ENCODE measurements at regions not wholly inside any gene's neighbourhood (a gene's known extent, or its start where the extent isn't known, plus 50 kb on each side); places are given as distances from the start of the nearest gene placed in this dataset.
A peak's percentile ranks its signal among the peaks of the same experiment; 100 is the strongest.

GRCh38 chr13:39208636-39209035, 170.4 kb downstream of the NHLRC3 start:
- Histone ChIP-seq H3K27ac (peak overlapping the region in 1 of 2 donors; percentile 28), H3K9me3 (no peaks in the 10 kb centered on the region), H3K4me1 (no peaks in the 10 kb centered on the region), H3K36me3 (no peaks in the 10 kb centered on the region), H3K4me3 (no peak overlapping the region), H3K27me3 (no peaks in the 10 kb centered on the region)
- intact Hi-C loops (cut with DNase I; ENCODE audit: low total_unique reads) = no loop called here
- TF ChIP-seq POLR2A (IDR thresholded peaks at IDR 0.05) (no peak), POLR2AphosphoS5 (IDR thresholded peaks at IDR 0.05) (no peak), CTCF (IDR thresholded peaks at IDR 0.05) (no peak)
- DNase-seq (ENCODE audit: low spot score in 2 of 2) = no peak

- intact Hi-C loops (cut with DNase I; ENCODE audit: low total_unique reads) = no loop called here
- Histone ChIP-seq H3K4me1 (no peaks in the 10 kb centered on the region), H3K27me3 (no peaks in the 10 kb centered on the region), H3K4me3 (no peak overlapping the region), H3K36me3 (no peaks in the 10 kb centered on the region), H3K27ac (peak overlapping the region in 1 of 2 donors; percentile 28), H3K9me3 (no peaks in the 10 kb centered on the region)
- TF ChIP-seq POLR2AphosphoS5 (IDR thresholded peaks at IDR 0.05) = peak in 1 of 3 donors; percentile 30
- TF ChIP-seq CTCF (IDR thresholded peaks at IDR 0.05) = no peak
- TF ChIP-seq POLR2A (IDR thresholded peaks at IDR 0.05) = no peak
- DNase-seq (ENCODE audit: low spot score in 2 of 2) = no peak
Measured at GRCh38 chr13:39209731-39210531, 171.7 kb downstream of the NHLRC3 start.

GRCh38 chr13:39210961-39211534, 172.8 kb downstream of the NHLRC3 start:
- H3K4me3 ChIP-seq = no peak overlapping the region
- no peaks in the 10 kb centered on the region for H3K4me1 ChIP-seq
- DNase-seq (ENCODE audit: low spot score in 2 of 2) = no peak
- peak overlapping the region; percentile 19 to 56 for H3K27ac ChIP-seq
- no peak for TF ChIP-seq POLR2AphosphoS5 (IDR thresholded peaks at IDR 0.05)
- no peak for TF ChIP-seq POLR2A (IDR thresholded peaks at IDR 0.05)
- no peak for TF ChIP-seq CTCF (IDR thresholded peaks at IDR 0.05)
- intact Hi-C loops (cut with DNase I; ENCODE audit: low total_unique reads) = no loop called here
- no peaks in the 10 kb centered on the region for H3K36me3 ChIP-seq
- H3K9me3 ChIP-seq = no peaks in the 10 kb centered on the region
- no peaks in the 10 kb centered on the region for H3K27me3 ChIP-seq

GRCh38 chr13:39215971-39216370, 177.7 kb downstream of the NHLRC3 start:
- DNase-seq (ENCODE audit: low spot score in 2 of 2) = no peak
- H3K27me3 ChIP-seq = no peaks in the 10 kb centered on the region

More at GRCh38 chr13:39215971-39216370, 177.7 kb downstream of the NHLRC3 start:
- intact Hi-C loops (cut with DNase I; ENCODE audit: low total_unique reads) = no loop called here
- H3K4me3 ChIP-seq = no peak overlapping the region
- no peak overlapping the region for H3K27ac ChIP-seq
- no peaks in the 10 kb centered on the region for H3K36me3 ChIP-seq
- no peaks in the 10 kb centered on the region for H3K4me1 ChIP-seq
- TF ChIP-seq CTCF (IDR thresholded peaks at IDR 0.05) (no peak), POLR2AphosphoS5 (IDR thresholded peaks at IDR 0.05) (no peak), POLR2A (IDR thresholded peaks at IDR 0.05) (no peak)
- H3K9me3 ChIP-seq = no peaks in the 10 kb centered on the region

All from breast epithelium (tissue), 4 donors.